NCI-H1694 (cell line): ENCODE measurements at regions not wholly inside any gene's neighbourhood (a gene's known extent, or its start where the extent isn't known, plus 50 kb on each side); places are given as distances from the start of the nearest gene placed in this dataset.
"Not testable (repeated sequence)": the region's sequence is repeated elsewhere in the genome, so short reads cannot be mapped to it uniquely, and the experiment has no call there.

Experiments
- DNase-seq: peaks from one replicate; lab custom pipeline; 2025; lab: John Stamatoyannopoulos, UW

DNA sequence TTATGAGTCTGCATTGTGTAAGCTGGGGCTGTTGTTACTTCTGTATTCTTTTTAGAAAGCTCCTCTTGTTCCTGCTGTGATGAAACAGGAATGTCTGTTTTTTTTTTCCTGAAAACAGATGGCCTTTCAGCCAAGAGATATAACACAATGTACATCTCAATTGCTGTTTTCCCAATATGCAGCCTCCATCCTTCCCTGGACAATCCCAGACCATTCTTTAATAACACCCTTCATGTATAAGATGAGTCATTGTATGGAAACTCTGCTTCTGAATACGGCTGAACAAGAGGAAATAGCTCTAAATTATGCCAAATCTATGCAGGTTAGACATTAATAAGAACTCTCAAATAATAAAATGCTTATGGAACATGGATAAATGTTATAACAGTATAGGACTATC, 60.2 kb upstream of the LRRC4C start:
- DNase-seq: no peak

DNA sequence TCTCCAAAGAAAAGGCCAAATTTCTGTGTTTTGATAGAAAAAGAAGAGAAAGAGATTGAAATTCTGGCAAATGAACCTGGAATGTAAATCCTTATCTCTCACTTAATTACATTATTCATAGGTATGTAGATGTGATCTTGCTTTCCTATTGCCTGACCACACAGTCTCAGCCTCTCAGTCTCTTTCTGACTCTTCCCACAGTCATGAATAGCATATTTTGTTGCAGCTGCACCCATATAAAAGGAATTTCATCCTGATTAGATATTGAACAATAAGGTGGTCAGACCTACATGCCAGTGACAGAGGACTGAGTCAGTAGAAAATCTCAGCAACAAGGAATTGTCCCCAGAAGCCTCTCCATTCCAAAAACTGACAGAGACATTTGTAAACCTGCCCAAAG, 62.9 kb upstream of the LRRC4C start:
- DNase-seq: no peak

DNA sequence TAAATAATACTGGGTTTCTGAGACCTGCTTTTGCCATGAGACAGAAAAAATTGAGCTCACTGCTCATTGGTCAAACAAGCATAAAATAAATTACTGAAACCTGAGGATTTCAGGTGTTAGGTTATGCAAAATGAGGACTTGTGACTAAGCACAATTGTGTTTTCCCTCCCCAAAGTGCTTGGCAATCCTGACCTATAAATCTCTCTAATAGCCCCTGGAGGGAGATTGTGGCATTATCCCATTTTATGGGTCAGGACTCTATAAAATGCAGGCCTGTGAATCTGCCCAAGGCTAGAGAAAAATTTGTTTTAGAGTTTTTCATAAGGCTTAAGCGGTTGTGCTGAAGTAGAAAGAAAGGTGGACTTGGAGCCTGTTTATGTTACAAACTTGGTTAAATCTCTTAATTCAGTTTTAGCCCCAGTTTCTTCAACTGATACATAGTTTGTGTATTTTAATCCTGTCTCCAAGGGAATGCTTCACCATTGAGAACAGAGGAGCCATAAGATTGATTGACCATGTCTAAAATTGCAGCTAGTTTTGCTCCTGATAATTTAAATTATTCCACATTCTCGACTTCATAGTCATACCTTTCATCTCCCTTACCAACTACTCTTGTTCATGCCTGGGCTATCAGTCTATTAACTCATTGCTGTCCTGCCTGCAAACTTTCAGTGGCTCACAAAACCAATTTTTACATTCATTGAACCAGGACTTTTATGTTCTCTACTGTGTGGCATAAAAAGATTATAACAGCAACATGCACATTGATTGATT, 63.6 kb upstream of the LRRC4C start:
- DNase-seq: no peak

DNA sequence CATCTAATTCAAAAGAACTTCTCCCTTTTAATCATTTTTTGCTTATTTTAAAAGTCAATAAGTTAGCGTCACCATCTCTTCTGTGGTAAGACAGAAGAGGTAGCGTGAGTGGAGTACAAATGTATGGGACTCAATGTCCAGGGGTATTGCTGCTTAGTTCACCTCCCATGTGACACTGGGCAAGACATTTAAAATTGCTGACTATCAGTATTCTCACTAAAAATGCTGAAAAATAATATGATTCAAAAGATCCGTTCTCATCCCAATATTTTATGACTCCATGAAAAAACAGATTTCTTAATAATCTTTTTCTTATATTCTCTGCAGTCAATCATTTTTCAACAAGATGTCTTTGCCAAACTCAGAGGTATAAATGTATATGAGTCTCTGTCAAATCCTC, 68.1 kb upstream of the LRRC4C start:
- DNase-seq: no peak

DNA sequence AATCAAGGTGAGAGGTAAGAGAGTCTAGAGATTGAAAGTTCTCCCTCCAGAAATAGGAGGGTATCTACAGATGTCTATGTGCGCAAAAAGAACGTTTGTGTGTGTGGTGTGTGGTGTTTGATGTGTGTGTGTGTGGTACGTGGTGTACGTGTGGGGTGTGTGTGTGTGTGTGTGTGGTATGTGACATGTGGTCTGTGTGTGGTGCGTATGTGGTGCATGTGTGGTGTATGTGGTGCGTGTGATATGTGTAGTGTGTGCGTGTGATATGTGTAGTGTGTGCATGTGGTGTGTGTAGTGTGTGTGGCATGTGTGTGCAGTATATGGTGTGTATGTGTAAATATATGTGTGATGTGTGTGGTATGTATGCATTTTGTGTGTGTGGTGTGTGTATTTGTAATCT, 73.0 kb upstream of the LRRC4C start:
- no peak for DNase-seq

DNA sequence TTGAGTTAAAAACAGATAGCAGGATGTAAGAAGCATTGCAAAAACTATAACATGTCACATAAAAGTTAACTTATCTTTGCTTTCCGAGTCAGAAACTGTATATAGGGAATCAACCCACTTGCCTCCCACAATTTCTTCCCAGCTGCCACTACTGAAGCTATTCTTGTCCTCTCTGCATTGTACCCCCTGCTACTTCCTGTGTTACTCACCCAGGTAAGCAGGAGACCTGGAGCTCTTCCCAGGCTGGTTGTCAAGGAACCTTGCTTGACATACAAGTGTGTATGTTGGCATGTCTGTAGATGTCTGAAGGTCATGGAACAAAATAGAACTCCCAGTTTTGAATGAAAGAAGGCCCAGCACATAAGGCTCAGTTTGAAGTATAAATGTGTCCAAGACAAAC, 74.3 kb upstream of the LRRC4C start:
- DNase-seq: no peak

DNA sequence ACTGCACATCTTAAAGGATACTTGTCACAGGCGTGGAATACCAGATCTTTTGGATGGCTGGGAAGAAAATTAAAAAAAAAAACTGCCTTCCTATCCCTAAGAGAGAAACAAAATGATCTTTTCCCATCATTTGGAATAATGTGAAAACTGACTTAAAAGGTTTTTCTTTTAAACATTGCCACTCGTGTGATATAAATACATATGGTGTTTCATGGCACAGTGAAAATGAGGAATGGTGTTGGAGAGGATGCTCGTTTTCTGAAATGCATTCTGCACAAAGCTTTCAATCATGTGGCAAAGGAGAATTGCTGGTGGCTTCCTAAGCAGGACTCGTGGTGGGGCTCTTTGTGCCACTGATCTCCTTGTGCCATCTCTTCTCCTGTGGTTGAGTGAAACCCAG, 74.9 kb upstream of the LRRC4C start:
- DNase-seq: no peak

DNA sequence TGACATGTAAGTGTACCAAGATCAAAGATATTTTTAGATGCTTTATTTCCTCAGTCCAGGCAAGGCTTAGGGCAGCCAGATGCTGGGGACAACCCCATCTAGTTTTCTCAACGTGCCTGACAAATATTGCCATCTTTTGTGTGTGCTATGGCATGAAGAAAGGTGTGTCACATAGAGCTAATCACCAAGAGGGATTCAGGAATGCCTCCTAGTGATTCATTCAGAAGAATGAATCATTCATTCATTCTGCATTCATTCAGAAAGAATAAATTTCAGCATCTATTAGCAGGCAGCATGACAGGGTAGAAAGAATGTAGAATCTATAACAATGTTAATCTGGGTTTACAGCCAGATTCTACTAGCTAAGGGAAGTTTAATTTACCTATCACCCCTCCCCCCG, 75.4 kb upstream of the LRRC4C start:
- DNase-seq: no peak

DNA sequence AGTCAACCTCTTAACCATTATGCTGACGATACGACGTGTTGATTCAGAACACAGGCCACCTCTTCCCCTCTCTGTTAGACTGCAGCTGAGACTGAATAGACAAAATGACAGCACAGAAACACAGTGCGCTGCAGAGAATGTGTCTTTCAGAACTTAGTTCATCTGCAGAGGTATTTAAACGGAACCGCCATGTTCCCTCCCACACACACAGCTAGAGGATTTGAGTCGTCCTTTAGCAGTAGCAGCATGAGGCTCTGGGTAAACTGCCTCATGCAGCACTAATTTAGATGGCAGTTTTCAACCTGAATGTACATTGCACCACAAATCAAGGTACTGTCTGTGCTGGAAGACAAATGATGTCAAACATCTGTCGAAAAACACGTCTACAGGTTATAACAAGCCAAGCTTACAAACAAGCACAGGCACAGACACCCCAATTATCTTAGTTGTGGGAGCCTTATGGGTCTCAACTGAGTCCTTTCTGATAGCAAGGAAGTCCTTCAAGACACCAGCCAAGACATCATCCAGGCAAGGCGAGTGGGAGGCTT, 76.6 kb upstream of the LRRC4C start:
- no peak for DNase-seq

DNA sequence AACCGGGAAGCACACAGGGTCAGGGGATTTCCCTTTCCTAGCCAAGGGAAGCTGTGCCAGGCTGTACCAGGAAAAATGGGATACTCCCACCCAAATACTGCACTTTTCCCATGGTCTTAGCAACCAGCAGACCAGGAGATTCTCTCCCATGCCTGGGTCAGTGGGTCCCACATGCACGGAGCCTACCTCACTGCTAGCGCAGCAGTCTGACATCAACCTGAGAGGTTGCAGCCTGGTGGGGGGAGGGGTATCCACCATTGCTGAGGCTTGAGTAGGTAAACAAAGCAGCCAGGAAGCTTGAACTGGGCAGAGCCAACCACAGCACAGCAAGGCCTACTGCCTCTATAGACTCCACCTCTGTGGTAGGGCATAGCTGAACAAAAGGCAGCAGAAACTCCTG, 85.5 kb upstream of the LRRC4C start:
- DNase-seq: not testable (repeated sequence)

DNA sequence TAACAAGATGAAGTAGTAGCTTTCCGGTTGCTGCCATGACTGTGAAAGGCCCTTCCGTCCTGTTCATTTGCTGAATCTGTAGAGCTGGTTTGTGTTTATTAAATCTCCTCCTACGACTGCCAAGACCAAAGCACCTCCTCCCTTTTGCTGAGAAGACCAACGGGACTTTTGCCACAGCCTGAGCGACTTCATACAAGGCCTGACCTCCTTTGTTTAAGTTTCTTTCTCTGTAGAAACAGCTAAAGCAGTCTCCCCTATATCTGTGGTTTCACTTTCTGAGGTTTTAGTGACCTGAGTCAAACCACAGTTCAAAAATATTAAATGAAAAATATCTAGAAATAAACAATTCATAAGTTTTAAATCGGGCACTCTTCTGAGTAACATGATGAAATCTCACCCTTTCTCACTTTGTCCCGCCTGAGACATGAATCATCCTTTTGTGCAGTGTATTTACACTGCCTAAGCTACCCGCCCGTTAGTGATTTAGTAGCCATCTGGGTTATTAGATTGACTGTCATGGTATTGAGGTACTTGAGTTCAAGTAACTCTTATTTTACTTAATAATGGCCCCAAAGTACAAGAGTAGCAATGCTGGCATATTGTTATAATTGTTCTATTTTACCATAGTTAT, 119.1 kb upstream of the LRRC4C start:
- no peak for DNase-seq

DNA sequence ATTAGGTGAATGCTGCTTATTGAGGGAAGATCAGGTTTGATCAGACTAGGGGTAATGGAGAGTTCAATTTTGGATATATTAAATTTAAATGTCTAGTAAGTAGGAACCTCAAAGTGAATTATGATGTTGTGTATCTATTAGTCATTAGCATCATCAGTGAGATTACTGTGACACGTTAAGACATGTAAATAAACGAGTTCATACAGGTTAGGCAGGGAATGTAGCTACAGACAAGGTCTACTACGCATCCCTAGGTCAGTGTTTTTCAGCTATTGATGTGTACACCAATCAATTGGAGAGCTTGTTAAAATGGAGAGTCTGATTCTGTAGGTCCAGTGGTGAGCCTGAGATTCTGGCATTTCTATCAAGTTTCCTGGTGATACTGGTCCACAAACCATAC, 120.1 kb upstream of the LRRC4C start:
- DNase-seq: no peak

DNA sequence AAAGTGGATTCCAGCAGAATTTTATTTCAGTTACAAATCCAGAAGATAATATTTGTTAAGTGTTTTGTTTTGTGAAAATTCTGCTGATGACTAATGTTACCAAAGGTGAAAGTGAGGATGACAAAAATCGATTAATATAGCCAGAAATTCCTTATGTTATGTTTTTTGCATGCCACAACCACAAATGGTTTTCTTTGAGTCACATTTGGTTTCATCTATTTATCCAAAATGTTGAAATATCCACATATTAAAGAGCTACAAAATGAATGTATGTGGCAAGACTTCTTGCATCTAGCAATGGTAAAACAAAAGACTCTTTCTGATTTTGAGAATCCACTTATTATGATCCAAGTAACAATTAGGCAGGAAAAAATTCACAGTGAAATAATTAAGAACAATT, 150.1 kb upstream of the LRRC4C start:
- DNase-seq: no peak

DNA sequence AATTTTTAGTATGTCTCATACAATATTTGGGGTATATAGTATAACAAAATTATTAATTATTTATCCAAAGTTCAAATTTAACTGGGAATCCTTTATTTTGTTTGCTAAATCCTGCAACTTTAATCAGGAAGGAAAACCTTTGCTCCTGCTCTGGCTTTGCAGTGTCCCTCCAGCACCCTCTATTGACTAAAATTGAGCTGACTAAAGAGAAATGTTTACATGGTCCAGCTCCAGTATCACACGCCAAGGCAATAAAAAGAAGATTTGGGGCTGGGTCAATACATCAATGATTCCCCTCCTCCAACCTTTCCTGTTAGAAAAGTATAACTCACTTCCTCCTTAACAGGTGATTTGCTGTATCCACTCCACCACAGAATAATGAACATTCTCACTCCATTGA, 153.0 kb upstream of the LRRC4C start:
- DNase-seq: no peak

DNA sequence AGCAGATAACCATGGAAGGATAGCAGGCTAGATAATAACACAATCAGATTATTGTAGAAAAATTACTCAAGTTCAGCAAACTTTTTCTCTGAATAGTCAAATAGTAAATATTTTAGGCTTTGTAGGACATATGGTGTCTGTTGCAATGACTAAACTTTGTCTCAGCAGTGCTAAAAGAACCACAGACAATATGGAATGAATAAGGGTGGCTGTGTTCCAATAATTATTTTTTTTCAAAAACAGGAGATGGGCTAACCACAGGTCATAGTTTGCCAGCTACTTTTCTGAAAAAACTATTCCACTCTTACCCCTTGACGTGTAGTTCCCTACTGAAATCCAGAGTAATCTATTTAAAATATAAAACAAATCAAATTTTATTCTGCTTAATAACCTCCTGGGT, 153.9 kb upstream of the LRRC4C start:
- DNase-seq: no peak

DNA sequence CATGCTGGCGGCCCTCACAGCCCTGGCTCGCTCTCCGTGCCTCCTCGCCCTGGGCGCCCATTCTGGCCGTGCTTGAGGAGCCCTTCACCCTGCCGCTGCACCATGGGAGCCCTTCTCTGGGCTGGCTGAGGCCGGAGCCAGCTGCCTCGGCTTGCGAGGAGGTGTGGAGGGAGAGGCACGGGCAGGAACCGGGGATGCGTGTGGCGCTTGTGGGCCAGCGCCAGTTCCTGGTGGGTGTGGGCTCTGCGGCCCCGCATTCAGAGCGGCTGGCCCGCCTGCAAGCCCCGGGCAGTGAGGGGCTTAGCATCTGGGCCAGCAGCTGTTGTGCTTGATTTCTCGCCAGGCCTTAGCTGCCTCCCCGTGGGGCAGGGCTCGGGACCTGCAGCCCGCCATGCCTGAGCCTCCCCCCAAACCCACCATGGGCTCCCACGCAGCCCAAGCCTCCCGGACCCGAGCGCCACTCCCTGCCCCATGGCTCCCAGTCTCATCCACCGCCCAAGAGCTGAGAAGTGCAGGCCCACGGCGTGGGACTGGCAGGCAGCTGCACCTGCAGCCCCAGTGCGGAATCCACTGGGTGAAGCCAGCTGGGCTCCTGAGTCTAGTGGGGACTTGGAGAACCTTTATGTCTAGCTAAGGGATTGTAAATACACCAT, 163.4 kb upstream of the LRRC4C start:
- DNase-seq: no peak

DNA sequence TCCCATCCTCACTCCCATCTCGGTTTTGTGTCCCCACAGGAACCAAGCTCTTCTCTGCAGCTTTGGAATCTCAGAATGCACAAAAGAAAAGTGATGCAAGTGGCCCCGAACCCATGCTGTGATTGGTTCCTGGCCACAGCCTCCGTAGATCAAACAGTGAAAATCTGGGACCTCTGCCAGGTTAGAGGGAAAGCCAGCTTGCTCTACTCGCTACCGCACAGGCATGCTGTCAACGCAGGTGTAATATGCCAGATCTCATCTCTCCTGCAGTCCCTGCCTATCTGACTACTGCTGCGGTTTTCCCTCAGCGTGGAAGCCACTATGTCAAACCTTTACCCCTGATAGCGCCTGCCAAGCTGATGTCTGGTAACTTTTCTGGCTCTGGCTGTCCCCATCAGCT, 200.5 kb upstream of the LRRC4C start:
- DNase-seq: no peak

DNA sequence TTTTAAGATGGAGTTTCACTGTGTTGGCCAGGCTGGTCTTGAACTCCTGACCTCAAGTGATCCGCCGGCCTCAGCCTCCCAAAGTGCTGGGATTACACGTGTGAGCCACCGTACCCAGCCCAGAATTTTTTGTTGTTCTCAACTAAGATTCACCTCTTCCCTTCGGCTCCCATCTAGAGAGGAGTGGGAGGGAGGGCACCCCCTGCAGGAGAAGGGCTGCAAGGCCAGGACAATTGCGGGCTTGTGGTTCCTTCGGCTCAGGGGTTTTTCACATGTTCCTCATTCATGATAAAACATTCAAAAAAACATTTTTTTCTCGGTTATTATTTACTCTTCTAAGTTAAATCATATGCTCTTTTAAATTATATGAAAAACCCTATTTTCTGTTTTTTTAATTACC, 201.1 kb upstream of the LRRC4C start:
- DNase-seq: no peak

DNA sequence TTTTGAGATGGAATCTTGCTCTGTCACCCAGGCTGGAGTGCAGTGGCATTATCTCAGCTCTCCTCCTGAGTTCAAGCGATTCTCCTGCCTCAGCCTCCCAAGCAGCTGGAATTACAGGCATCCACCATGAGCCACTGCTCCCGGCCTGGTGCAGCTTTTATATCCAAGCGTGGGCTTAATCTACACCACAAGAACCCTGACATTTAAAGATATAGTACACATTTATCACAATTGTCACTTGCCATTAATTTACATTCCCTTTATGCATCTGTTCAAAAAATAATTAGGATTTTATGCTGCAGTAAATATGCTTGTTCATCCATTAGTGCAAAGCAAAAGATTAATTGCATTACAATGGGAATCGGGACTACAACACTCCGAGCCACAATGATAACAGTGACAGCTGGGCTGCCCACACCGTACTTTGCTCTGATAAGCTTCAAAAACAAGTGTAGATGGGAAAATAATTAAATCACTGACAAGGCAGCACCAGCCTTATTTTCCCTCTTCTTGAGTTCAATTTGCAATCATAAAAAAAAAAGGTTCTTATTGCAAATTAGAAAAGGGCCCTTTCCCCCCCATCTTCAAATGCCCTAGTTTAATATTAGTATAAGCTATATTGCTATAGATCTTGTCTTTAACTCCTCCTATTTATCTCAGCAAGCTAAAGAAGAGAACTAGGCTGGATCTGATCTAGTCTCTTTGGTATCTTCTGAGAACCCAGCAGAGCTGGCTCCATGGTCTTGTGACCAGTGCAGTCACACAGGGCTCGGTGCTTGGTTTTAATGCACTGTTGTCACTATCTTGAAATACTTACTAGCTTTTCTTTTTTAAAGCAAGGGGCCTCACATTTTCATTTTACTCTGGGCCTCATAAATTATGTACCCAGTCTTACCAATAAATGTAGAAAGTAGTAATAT, 206.2 kb upstream of the LRRC4C start:
- DNase-seq: no peak

DNA sequence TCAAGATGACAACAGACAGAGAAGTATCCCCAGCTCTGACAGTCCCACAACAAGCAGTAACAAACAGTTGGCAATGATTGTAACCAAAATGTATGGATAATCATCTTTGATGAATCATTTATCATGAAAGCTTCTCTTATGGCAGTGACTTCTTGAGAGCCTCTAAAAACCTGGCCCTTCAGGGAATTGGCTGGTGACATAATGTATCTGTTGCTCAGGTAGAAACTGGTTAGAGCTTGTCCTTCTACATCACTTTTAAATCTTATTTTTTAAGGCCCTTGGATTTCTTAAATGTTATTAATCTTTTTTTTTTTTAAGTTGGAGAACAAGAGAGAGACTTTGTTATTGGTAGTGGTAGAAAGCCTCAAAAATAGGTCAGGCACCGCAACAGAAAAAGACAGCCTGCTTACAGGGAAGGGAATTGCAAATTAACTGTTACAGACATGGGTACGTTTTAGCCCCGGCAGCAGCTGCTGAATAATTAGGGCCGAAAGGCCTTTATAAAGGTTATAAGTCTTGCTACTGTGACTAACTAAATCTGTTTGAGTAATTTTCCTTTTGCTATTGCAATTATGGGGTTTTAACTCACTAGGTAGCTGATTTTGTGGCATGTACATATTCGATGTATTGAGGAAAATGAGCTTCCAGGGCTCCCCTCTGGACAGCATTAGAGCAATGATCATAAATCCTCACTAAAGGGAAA, 207.7 kb upstream of the LRRC4C start:
- DNase-seq: no peak

DNA sequence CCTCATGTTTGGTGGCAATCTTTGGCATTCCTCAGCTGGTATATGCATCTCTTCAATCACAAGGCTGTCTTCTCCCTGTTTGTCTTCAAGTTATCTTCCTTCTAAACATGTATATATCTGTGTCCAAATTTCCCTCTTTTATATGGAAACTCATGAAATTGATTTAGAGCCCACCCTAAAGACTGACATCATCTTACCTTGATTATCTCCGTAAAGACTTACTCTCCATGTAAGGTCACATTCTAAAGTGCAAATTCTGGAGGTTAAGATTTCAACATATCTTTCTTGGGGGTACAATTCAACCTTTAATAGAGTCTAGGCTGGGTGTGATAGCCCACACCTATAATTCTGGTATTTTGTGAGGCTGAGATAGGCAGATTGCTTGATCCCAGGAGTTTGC, 215.8 kb upstream of the LRRC4C start:
- DNase-seq: no peak

DNA sequence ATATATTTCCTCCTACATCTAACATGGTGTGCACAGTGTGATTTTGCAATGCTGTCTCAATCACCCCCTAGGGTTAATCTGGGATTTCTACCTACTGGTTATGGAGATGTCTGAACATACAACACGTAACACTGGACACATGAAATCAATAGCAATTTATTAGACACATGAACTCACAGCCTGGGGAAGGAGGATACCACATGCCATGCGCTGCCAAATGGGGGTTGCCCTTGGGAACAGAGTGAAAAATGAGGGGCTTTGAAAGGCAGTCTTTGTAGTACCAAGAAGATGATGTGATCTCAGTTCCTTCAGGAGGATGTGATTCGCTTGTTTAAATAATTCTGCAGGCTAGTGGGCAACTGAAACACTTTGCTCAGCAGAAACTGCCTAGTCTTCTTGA, 253.6 kb upstream of the LRRC4C start:
- no peak for DNase-seq
